GM13977 (cell line): ENCODE measurements at regions not wholly inside any gene's neighbourhood (a gene's known extent, or its start where the extent isn't known, plus 50 kb on each side); places are given as distances from the start of the nearest gene placed in this dataset.

Experiments
- DNase-seq: peaks from one replicate; pipeline ENCODE4 v3.0.0; 2012; ENCODE audit warnings: low spot score
- CTCF ChIP-seq: IDR thresholded peaks from 2 replicates; pipeline ENCODE4 v1.5.1; 2012; ENCODE audit warnings: mild to moderate bottlenecking, control low read depth; ENCODE audit not compliant: insufficient read depth; ENCODE audit errors: extremely low read depth, missing control alignments
- in situ Hi-C: fragments of 300-500 bp; cut with MboI; formaldehyde crosslinking; loops from one replicate; pipeline ENCODE4 v1.12.0; 2022; ENCODE audit warnings: low sequenced_read_pairs, low pct_unique_long_range_greater_than_20kb, mixed read lengths, inconsistent platforms; ENCODE audit not compliant: unreplicated experiment

- TF ChIP-seq CTCF = no peak
- in situ Hi-C loops = no loop called here
- no peak for DNase-seq
Observed at GRCh38 chr3:40911264-40911663, 288.0 kb upstream of the CTNNB1 start.

GRCh38 chr3:40911928-40912327 lies 287.4 kb upstream of the CTNNB1 start:
- in situ Hi-C loops = no loop called here
- DNase-seq = no peak
- TF ChIP-seq CTCF = no peak

DNA sequence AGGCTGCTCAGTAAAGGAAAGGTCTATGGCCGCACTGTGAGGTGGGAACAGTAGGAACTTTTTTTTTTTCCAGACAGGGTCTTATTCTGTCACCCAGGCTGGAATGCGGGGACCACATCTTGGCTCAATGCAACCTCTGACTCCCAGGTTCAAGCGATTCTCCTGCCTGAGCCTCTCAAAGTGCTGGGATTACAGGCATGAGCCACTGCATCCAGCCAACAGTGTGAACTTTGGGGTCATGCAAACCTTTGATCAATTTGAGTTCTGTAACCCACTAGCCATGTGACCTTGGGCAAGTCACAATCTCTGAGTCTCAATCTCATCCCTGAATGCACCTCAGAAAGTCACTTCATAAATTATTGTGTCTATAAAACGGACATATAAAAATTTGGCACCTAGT lies 286.8 kb upstream of the CTNNB1 start:
- in situ Hi-C loops = no loop called here

DNA sequence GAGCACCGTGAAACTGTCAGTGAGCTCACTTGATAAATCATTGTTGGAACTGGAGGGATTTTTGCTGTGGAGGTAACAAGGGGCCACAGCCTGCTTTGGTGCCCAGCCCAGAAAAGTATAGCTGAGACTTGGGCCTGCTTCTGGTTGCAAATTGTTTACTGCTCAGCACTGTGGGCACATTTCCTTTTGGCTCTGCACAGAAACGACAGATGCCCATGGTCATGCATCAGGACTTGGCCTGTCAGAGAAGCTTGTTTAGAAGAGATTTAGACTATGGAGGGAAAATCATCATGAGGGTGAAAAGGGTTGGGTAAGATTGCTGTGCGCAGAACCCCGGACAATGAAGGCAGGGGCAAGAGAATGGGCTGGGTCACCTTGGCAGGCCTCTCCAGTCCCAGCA lies 286.1 kb upstream of the CTNNB1 start:
- no peak for TF ChIP-seq CTCF
- in situ Hi-C loops = no loop called here
- no peak for DNase-seq

More for the DNA sequence above, 286.8 kb upstream of the CTNNB1 start:
- TF ChIP-seq CTCF = no peak
- DNase-seq = no peak

GRCh38 chr3:40913641-40914040 lies 285.7 kb upstream of the CTNNB1 start:
- no peak for TF ChIP-seq CTCF
- no peak for DNase-seq
- in situ Hi-C loops = no loop called here

GRCh38 chr3:40914475-40914874 lies 284.8 kb upstream of the CTNNB1 start:
- no peak for TF ChIP-seq CTCF
- in situ Hi-C loops = no loop called here
- DNase-seq = no peak

GRCh38 chr3:40915346-40915865 lies 283.9 kb upstream of the CTNNB1 start:
- TF ChIP-seq CTCF = no peak
- in situ Hi-C loops = no loop called here
- DNase-seq = no peak
